ENCODE measurements at regions not wholly inside any gene's neighbourhood (a gene's known extent, or its start where the extent isn't known, plus 50 kb on each side); places are given as distances from the start of the nearest gene placed in this dataset.

- TF ChIP-seq, protein P1, sequence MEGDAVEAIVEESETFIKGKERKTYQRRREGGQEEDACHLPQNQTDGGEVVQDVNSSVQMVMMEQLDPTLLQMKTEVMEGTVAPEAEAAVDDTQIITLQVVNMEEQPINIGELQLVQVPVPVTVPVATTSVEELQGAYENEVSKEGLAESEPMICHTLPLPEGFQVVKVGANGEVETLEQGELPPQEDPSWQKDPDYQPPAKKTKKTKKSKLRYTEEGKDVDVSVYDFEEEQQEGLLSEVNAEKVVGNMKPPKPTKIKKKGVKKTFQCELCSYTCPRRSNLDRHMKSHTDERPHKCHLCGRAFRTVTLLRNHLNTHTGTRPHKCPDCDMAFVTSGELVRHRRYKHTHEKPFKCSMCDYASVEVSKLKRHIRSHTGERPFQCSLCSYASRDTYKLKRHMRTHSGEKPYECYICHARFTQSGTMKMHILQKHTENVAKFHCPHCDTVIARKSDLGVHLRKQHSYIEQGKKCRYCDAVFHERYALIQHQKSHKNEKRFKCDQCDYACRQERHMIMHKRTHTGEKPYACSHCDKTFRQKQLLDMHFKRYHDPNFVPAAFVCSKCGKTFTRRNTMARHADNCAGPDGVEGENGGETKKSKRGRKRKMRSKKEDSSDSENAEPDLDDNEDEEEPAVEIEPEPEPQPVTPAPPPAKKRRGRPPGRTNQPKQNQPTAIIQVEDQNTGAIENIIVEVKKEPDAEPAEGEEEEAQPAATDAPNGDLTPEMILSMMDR (IDR thresholded peaks at IDR 0.05): peak in 2 of 3 experiments; percentile 44 to 49
- no peak for TF ChIP-seq POLR2A (IDR thresholded peaks at IDR 0.05)
Measured at GRCh38 chr4:85370400-85371032, 104.4 kb upstream of the ARHGAP24 start.
